ENCODE measurements at regions not wholly inside any gene's neighbourhood (a gene's known extent, or its start where the extent isn't known, plus 50 kb on each side); places are given as distances from the start of the nearest gene placed in this dataset.

DNA sequence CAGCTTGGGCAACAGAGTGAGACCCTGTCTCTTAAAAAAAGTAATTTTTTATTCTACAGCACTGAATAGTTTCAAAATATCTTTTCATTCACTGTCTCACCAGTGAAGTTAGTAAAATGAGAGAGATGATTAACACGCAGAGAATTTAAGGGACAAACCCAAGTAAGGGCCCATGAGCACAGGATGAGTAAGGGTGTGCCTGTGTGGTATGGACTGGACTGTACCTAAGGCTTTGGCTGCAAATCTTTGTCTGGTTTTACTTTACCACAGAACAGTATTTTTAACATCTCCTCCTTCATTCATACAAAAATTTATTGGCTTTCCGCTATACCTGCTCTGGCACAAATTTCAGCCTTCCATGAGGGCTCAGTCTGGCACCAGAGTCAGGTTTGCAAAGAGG, 433.3 kb downstream of the UTRN start:
- TF ChIP-seq EZH2 (IDR thresholded peaks at IDR 0.05; ENCODE audit: low read length, unreplicated experiment) = no peak
- no peak for TF ChIP-seq CTCF (conservative IDR thresholded peaks at IDR 0.05; ENCODE audit: low read depth, low read length)

All from PC-3 (cell line).